ENCODE measurements at regions not wholly inside any gene's neighbourhood (a gene's known extent, or its start where the extent isn't known, plus 50 kb on each side); places are given as distances from the start of the nearest gene placed in this dataset.
"Not testable (repeated sequence)": the region's sequence is repeated elsewhere in the genome, so short reads cannot be mapped to it uniquely, and the experiment has no call there.

GRCh38 chr2:17199741-17200140 is 318.5 kb downstream of the RAD51AP2 start:
- peaks cover 6% of the 10 kb centered on the region for H3K27me3 ChIP-seq
- H3K4me1 ChIP-seq (ENCODE audit: insufficient read depth), result no peaks in the 10 kb centered on the region
- no peaks in the 10 kb centered on the region for H3K9me3 ChIP-seq (ENCODE audit: low read depth)
- no peak for DNase-seq (ENCODE audit: low spot score)
- H4K20me1 ChIP-seq (ENCODE audit: insufficient read depth, poor library complexity, severe bottlenecking), result no peaks in the 10 kb centered on the region
- no peak overlapping the region for H3K27ac ChIP-seq
- 81% methylated on average over 3 of the region's 3 CpGs for WGBS (ENCODE audit: low lambda C conversion rate, missing lambda C conversion rate)
- H3K4me2 ChIP-seq, result no peak overlapping the region
- H3K4me3 ChIP-seq, result no peak overlapping the region
- TF ChIP-seq EZH2 (IDR thresholded peaks at IDR 0.05; ENCODE audit: borderline replicate concordance) (no peak), EZH2phosphoT487 (IDR thresholded peaks at IDR 0.05; ENCODE audit: low read depth, severe bottlenecking, unreplicated experiment) (no peak), CTCF (IDR thresholded peaks at IDR 0.05; ENCODE audit: poor library complexity) (no peak)
- no peaks in the 10 kb centered on the region for H3K79me2 ChIP-seq
- H2AFZ ChIP-seq, result no peak overlapping the region
- H3K9me2 ChIP-seq (replicated peaks; ENCODE audit: insufficient read depth), result no peaks in the 10 kb centered on the region
- H3K36me3 ChIP-seq (replicated peaks; ENCODE audit: insufficient read depth, low read depth), result no peaks in the 10 kb centered on the region

GRCh38 chr2:17196380-17196779 is 321.9 kb downstream of the RAD51AP2 start:
- no peak overlapping the region for H3K4me3 ChIP-seq
- no peak overlapping the region for H3K27ac ChIP-seq
- TF ChIP-seq EZH2phosphoT487 (IDR thresholded peaks at IDR 0.05; ENCODE audit: low read depth, severe bottlenecking, unreplicated experiment) (no peak), CTCF (IDR thresholded peaks at IDR 0.05; ENCODE audit: poor library complexity) (no peak), EZH2 (IDR thresholded peaks at IDR 0.05; ENCODE audit: borderline replicate concordance) (no peak)
- H3K9me3 ChIP-seq (ENCODE audit: low read depth), result no peaks in the 10 kb centered on the region
- no peaks in the 10 kb centered on the region for H3K4me1 ChIP-seq (ENCODE audit: insufficient read depth)
- H3K4me2 ChIP-seq, result no peak overlapping the region
- H3K27me3 ChIP-seq, result peaks cover 6% of the 10 kb centered on the region
- H3K9me2 ChIP-seq (replicated peaks; ENCODE audit: insufficient read depth), result no peaks in the 10 kb centered on the region
- no peak overlapping the region for H2AFZ ChIP-seq
- DNase-seq (ENCODE audit: low spot score), result no peak
- H4K20me1 ChIP-seq (ENCODE audit: insufficient read depth, poor library complexity, severe bottlenecking), result no peaks in the 10 kb centered on the region
- H3K79me2 ChIP-seq, result no peaks in the 10 kb centered on the region
- H3K36me3 ChIP-seq (replicated peaks; ENCODE audit: insufficient read depth, low read depth), result no peaks in the 10 kb centered on the region
- WGBS (ENCODE audit: low lambda C conversion rate, missing lambda C conversion rate), result 80% methylated on average over 3 of the region's 3 CpGs

- 92% methylated on average over 5 of the region's 5 CpGs for WGBS (ENCODE audit: low lambda C conversion rate, missing lambda C conversion rate)
- no peak overlapping the region for H3K4me2 ChIP-seq
- H3K27ac ChIP-seq, result no peak overlapping the region
- H3K9me3 ChIP-seq (ENCODE audit: low read depth), result no peaks in the 10 kb centered on the region
- DNase-seq (ENCODE audit: low spot score), result no peak
- H3K36me3 ChIP-seq (replicated peaks; ENCODE audit: insufficient read depth, low read depth), result no peaks in the 10 kb centered on the region
- H3K4me3 ChIP-seq, result no peak overlapping the region
- peaks cover 6% of the 10 kb centered on the region for H3K27me3 ChIP-seq
- H3K9me2 ChIP-seq (replicated peaks; ENCODE audit: insufficient read depth), result no peaks in the 10 kb centered on the region
- H2AFZ ChIP-seq, result no peak overlapping the region
- TF ChIP-seq EZH2phosphoT487 (IDR thresholded peaks at IDR 0.05; ENCODE audit: low read depth, severe bottlenecking, unreplicated experiment) (no peak), EZH2 (IDR thresholded peaks at IDR 0.05; ENCODE audit: borderline replicate concordance) (no peak), CTCF (IDR thresholded peaks at IDR 0.05; ENCODE audit: poor library complexity) (no peak)
- no peaks in the 10 kb centered on the region for H3K4me1 ChIP-seq (ENCODE audit: insufficient read depth)
- H3K79me2 ChIP-seq, result no peaks in the 10 kb centered on the region
- H4K20me1 ChIP-seq (ENCODE audit: insufficient read depth, poor library complexity, severe bottlenecking), result no peaks in the 10 kb centered on the region
These were observed 323.2 kb downstream of the RAD51AP2 start for GRCh38 chr2:17195016-17195415.

GRCh38 chr2:17194083-17194482 is 324.2 kb downstream of the RAD51AP2 start:
- H3K27me3 ChIP-seq, result peaks cover 6% of the 10 kb centered on the region
- DNase-seq (ENCODE audit: low spot score), result no peak
- 88% methylated on average over 9 of the region's 9 CpGs for WGBS (ENCODE audit: low lambda C conversion rate, missing lambda C conversion rate)

GRCh38 chr2:17193433-17193890 is 324.8 kb downstream of the RAD51AP2 start:
- H3K4me1 ChIP-seq (ENCODE audit: insufficient read depth); DNase-seq (ENCODE audit: low spot score); H3K9me2 ChIP-seq (replicated peaks; ENCODE audit: insufficient read depth); H3K4me2 ChIP-seq; H3K79me2 ChIP-seq; H3K36me3 ChIP-seq (replicated peaks; ENCODE audit: insufficient read depth, low read depth); H2AFZ ChIP-seq; H3K4me3 ChIP-seq; H3K9me3 ChIP-seq (ENCODE audit: low read depth); H3K27me3 ChIP-seq; H3K27ac ChIP-seq; H4K20me1 ChIP-seq (ENCODE audit: insufficient read depth, poor library complexity, severe bottlenecking): not testable (repeated sequence)
- 97% methylated on average over 32 of the region's 32 CpGs for WGBS (ENCODE audit: low lambda C conversion rate, missing lambda C conversion rate)

More at GRCh38 chr2:17194083-17194482, 324.2 kb downstream of the RAD51AP2 start:
- H3K27ac ChIP-seq, result no peak overlapping the region
- no peak for TF ChIP-seq EZH2 (IDR thresholded peaks at IDR 0.05; ENCODE audit: borderline replicate concordance)
- TF ChIP-seq CTCF (IDR thresholded peaks at IDR 0.05; ENCODE audit: poor library complexity), result no peak
- TF ChIP-seq EZH2phosphoT487 (IDR thresholded peaks at IDR 0.05; ENCODE audit: low read depth, severe bottlenecking, unreplicated experiment), result no peak
- no peaks in the 10 kb centered on the region for H3K4me1 ChIP-seq (ENCODE audit: insufficient read depth)
- H3K79me2 ChIP-seq, result no peaks in the 10 kb centered on the region
- H3K9me2 ChIP-seq (replicated peaks; ENCODE audit: insufficient read depth), result no peaks in the 10 kb centered on the region
- no peak overlapping the region for H3K4me2 ChIP-seq
- H4K20me1 ChIP-seq (ENCODE audit: insufficient read depth, poor library complexity, severe bottlenecking), result no peaks in the 10 kb centered on the region
- H3K9me3 ChIP-seq (ENCODE audit: low read depth), result no peaks in the 10 kb centered on the region
- H2AFZ ChIP-seq, result no peak overlapping the region
- H3K4me3 ChIP-seq, result no peak overlapping the region
- H3K36me3 ChIP-seq (replicated peaks; ENCODE audit: insufficient read depth, low read depth), result no peaks in the 10 kb centered on the region

All from hepatocyte (in vitro differentiated cells).